GM19099 (cell line): ENCODE measurements at regions not wholly inside any gene's neighbourhood (a gene's known extent, or its start where the extent isn't known, plus 50 kb on each side); places are given as distances from the start of the nearest gene placed in this dataset.

Experiments
- POLR2A ChIP-seq: IDR thresholded peaks from 3 replicates; pipeline ENCODE4 v1.6.1; 2011; ENCODE audit warnings: low read depth; ENCODE audit not compliant: insufficient read length; ENCODE audit errors: extremely low read depth

DNA sequence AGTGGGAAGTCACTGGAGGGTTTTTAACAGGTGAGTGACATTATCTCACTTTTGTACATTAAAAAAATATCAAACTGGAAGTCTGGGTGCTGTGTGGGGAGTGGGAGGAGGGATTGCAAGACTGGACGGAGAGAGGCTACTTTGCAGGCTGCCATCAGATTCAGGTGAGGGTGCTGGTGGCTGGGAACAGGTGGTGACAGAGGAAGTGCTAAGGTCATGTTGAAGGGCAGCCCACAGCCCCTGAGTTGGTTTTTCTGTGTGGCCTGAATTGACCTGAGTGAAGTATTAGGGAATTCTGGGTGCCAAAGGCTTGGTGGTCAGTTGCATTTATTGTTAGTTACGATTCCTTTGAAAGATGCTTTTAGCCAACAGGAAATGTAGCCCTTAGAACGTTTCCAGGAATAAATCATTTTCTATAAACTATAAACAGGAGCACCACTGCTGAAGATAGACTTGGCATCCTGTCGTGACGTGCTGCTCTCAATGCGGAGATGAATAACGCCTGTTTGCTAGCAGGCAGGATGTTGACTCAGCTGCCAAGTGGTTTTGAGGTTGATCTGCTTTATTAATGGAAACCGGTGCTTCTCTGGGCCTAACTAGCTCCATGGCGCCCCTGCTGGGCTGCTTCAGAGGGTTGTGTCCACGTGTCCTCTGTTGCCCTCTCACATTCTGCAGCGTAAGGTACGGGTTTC is 707.5 kb upstream of the TMEM132C start:
- no peak for TF ChIP-seq POLR2A

- TF ChIP-seq POLR2A = no peak
Measured at GRCh38 chr12:127560041-127560478, 706.9 kb upstream of the TMEM132C start.

- TF ChIP-seq POLR2A = no peak
Measured at GRCh38 chr12:127562816-127563215, 704.2 kb upstream of the TMEM132C start.

GRCh38 chr12:127565241-127565640 is 701.7 kb upstream of the TMEM132C start:
- TF ChIP-seq POLR2A = no peak

- TF ChIP-seq POLR2A = no peak
Measured at GRCh38 chr12:127567531-127567930, 699.4 kb upstream of the TMEM132C start.

GRCh38 chr12:127570387-127570786 is 696.6 kb upstream of the TMEM132C start:
- TF ChIP-seq POLR2A = no peak

DNA sequence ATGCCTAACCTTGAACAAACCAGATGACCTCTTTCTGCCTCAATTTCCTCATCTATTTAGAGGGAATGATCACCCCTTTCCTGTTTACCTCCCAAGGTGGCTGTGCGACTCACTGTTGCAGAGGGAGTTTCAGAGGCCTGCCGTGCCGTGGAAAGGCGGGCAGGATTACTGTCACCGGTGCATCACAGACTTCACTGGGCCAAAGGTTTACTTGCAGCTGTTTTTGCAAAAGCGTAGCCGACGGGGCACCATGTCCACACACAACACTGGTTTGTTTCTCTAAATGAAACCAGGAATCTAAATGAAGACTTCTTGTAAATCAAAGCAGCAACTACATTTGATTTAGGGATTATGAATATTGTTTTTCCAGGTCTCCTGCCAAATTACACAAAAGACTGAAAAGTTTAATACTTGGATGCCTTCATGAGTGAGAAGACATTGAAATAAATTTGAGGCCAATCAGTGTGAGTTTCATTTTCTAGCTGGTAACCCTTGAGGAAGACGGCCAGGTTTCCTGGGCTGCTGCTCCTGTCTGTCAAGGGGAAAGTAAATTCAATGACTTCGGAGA is 696.1 kb upstream of the TMEM132C start:
- no peak for TF ChIP-seq POLR2A

DNA sequence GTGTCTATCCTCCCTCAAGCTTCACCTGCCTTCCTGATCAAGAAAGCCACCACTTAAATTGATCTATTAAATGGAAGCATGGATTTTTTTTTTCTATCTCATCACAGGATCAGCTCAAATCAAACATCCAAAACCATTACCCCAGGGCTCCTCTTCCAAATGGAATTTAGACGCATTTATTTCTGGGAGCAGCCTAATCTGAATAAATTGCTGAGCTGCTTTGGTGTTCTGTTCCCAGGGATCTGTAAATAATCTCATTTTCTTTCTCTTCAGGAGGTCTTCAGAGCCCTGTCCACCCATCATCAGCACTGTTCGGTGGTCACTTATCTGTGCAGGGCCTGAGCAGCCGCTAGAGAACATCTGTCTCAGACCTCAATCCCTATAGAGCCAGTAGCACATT is 695.4 kb upstream of the TMEM132C start:
- no peak for TF ChIP-seq POLR2A

GRCh38 chr12:127579446-127579845 is 687.5 kb upstream of the TMEM132C start:
- TF ChIP-seq POLR2A = no peak

- no peak for TF ChIP-seq POLR2A
Measured at GRCh38 chr12:127582074-127582473, 684.9 kb upstream of the TMEM132C start.

- no peak for TF ChIP-seq POLR2A
Measured at GRCh38 chr12:127583041-127583440, 683.9 kb upstream of the TMEM132C start.

DNA sequence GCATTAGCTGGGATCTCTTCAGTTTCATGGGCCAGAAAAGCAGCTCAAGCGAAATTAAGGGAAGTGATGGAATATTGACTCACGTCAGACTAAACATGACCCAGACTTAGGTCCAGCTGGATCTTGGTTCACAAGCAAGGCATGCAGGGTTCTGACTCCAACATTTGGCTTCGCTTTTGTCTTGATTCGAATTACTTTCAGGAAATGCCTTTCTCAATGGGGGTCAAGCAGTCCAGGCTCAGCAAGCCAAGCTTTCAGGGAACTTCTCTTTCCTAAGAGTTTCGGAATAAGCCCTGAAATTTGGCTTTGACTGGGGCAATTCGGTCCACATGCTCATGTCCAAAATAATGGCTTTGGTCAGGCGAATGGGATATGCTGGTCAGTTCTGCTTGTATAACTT is 678.7 kb upstream of the TMEM132C start:
- TF ChIP-seq POLR2A = no peak

DNA sequence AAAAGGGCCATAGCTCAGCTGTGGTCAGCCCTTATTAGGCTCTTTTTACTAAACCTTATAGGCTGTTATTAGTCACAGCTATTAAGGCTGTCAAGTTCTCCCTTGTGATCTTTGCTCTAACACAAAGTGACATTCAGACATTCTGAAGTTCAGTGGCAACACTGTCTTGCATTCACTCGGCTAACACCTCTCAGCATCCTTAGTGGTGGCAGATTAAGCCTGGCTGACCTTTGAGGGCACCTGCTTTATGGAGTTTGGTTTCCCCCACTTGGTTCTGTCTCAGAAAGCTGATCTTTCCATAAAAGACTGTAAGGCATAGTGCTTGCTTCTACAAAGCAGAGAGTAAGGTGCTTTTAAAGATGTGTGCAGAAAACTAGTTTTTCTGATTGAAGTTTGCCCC is 677.4 kb upstream of the TMEM132C start:
- no peak for TF ChIP-seq POLR2A

DNA sequence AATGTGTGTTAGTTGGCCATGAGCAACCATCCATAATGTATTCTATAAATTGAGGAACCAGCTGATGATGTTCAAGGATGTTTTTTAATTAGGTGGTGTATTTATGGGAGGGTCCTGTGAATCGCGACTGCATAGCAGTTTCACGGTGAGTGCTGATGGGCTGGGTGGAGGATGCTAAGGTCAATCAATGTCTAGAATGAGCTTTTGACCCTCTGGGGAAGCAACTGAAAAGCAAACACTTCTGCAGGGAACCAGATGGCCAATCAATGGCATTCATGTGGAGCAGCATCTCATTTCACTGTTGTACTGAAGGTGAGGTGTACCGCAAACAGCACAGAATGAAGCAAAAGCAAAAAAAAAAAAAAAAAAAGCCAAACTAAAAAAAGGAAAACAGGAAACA is 676.1 kb upstream of the TMEM132C start:
- TF ChIP-seq POLR2A = no peak

DNA sequence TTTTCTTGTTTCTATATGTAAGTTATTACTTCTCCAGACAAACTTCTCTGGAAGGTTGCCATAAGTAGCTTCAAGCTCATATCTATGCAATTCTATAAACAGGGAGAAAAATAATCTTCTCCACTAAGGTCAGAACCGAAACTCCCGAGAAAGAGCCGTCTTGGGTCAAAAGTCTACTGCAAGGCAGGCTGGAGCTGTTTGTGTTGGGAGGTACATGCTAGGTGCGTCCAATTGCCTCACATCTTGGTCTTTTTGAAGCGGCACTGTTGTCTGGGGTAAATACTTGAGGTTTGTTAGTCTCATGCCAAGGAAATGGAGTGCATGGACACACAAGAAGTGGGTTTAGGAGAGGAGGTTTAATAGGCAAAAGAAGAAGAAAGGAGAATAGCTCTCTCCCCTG is 674.7 kb upstream of the TMEM132C start:
- no peak for TF ChIP-seq POLR2A

DNA sequence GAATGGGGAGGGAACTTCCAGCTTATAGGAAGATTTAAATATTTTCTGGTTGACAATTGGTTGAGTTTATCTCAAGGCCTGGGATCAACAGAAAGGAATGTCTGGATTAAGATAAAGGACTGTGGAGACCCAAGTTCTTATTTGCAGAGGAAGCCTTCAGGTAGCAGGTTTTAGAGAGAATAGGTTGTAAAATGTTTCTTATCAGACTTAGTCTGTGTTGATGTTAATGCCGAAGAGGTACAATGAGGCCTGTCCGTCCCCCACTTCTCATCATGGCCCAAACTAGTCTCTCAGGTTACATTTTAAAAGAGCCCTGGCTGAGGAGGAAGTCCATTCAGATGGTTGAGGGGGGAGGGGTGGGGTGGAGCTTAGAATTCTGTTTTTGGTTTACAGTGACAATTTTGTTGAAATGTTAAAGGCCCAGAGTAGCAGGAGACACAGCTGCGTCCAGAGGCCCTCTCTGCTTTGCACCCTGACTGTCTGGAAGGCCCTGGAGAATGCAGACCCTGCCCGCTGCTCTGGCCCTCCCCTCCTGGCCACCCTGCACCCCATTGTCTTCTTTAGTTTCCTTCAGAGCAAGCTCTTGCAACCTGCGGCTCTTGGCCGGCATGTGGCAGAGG is 672.5 kb upstream of the TMEM132C start:
- no peak for TF ChIP-seq POLR2A
